Hematopoietic multipotent progenitor cell treated with erythropoietin and hydrocortisone succinate and interleukin-3 and kit ligand, for 4 days (in vitro differentiated cells): ENCODE measurements at regions not wholly inside any gene's neighbourhood (a gene's known extent, or its start where the extent isn't known, plus 50 kb on each side); places are given as distances from the start of the nearest gene placed in this dataset.
A peak's percentile ranks its signal among the peaks of the same experiment; 100 is the strongest.
"Not testable (repeated sequence)": the region's sequence is repeated elsewhere in the genome, so short reads cannot be mapped to it uniquely, and the experiment has no call there.

Experiments used
- DNase-seq: peaks from one replicate; pipeline ENCODE4 v3.0.0-alpha.2; 2015

- no peak for DNase-seq
Measured at GRCh38 chr11:106152013-106152412, 74.6 kb downstream of the AASDHPPT start.

GRCh38 chr11:106152824-106153223, 75.4 kb downstream of the AASDHPPT start:
- no peak for DNase-seq

DNA sequence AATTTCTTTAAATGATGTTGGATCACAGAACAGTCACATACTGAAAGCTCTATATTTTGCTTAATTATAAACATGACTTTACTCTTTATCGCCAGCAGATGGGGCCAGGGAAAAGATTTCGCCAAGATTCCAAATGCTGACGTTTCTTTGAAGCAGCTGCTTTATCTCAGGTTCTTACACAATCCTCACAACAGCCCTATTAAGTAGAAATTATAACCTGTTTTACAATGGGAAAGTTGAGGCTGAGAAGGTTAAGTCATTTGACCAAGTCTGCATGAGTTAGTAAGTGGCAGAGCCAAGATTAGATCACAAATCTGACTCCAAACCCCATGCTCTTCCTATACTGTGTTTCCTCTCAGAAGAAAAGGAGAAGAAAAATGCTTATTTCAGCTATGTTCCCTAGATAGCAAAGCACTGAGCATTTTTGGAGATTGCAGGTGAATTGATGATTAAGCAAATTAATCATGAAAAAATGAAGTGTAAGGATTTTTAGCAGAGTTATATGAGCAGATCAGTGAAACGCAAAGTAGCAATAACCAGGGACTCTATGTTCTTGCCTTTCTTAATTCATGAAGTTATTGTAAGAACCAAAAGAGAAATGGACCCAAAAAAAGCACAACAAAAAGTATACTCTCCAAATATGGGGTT, 79.0 kb downstream of the AASDHPPT start:
- peak; percentile 63 for DNase-seq

DNA sequence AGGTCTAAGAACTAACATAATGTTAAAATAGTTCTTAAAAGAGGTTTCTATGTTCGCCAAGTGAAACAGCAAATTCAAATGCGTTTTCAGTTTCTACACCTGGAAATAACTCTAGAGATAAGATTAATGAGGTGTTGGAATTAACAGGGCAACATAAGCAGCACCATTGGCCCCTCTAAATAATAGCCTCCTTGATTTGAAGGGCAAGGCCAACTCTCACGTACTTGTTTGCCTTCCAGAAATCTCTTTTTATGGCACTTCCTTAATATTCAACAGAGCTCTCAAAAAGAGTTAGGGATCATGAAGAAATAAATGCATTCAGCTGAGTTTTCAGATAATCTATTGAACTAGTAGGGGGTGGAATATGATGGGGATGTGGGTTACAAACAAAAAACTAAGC, 80.9 kb downstream of the AASDHPPT start:
- DNase-seq = no peak

DNA sequence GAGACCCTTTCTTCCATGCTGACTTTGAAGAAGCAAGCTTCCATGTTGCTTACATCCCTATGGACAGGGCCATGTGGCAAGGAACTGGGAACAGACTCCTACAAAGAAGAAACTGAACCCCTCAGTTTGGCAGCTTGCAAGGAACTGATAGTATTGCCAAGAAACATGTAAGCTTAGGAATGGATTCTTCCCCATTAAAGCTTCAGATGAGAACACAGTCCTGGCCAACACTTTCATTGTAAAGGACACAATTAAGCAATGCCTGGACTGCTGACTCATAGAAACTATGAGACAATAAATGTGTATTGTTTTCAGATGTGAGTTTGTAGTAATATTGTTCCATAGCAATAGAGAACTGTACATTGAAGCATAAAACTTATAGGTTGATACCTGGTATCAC, 82.4 kb downstream of the AASDHPPT start:
- DNase-seq = no peak

GRCh38 chr11:106160494-106160893, 83.0 kb downstream of the AASDHPPT start:
- no peak for DNase-seq

- DNase-seq = no peak
Measured at GRCh38 chr11:106161775-106162634, 84.5 kb downstream of the AASDHPPT start.

- DNase-seq = no peak
Measured at GRCh38 chr11:106167085-106167484, 89.6 kb downstream of the AASDHPPT start.

DNA sequence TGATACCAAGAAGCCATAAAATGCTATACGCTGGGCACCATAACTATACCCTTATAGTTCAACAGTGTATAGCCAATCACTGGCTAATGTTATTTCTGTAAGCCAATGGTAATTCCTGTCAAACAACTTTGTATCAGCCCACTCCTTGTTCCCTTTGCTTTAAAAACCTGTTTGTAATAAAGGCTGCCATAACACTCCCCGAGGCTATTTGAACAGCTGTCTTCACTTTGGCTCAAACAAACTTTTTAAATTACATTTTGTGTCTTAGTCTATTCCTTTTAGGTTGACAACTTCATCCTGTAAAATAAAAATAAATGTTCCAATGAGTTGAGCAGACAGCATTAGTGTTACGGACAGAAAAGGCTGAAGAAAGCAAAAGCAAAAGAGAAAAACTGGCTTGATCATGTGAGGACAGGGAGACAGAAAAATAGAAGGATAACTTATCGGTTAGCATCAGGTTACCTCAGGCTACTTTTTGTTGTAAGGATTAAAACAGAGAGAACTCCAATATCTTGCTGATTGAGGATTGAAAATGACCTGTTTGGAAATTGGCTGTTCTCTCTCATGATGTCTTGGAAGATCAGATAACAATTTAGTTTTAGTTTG, 95.0 kb downstream of the AASDHPPT start:
- no peak for DNase-seq

- DNase-seq = no peak
Measured at GRCh38 chr11:106173291-106173690, 95.8 kb downstream of the AASDHPPT start.

GRCh38 chr11:106174003-106174402, 96.5 kb downstream of the AASDHPPT start:
- DNase-seq = not testable (repeated sequence)

DNA sequence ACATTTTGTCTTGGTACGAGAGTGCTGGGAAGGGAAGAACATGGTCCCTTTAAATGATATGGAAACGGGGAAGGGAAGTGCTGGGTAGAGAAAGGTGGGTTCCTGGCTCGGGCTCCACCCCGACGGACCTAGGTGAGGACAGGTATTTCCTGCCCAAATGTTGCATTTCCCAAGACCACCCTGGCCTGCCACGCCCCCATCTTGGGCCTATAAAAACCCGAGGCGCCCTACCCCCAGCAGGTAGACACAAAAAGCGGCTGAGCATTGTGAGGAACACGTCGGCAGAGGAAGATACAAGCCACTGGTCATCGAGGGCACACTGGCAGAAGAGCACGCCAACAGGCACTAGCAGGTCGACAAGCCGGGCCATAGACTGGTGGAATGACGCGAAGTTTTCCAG, 99.4 kb downstream of the AASDHPPT start:
- DNase-seq = no peak

DNA sequence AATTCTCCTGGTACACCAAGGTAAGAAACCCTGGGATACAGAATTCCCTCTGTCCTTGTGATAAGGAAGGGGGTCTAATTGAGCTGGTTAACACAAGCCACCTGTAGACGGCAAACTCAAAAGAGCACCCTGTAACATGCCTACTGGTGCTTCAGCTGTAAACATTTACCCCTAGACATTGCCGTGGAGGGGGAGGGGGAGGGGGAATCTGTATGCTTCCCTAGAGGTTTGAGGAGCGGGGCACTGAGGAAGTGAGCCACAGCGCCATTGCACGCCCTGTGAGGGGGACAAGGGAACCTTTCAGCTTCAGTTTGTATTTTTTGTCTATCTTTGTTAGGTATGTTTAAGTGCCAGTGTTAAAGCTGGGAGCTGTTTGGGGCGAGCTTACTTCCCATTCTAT, 99.8 kb downstream of the AASDHPPT start:
- no peak for DNase-seq

DNA sequence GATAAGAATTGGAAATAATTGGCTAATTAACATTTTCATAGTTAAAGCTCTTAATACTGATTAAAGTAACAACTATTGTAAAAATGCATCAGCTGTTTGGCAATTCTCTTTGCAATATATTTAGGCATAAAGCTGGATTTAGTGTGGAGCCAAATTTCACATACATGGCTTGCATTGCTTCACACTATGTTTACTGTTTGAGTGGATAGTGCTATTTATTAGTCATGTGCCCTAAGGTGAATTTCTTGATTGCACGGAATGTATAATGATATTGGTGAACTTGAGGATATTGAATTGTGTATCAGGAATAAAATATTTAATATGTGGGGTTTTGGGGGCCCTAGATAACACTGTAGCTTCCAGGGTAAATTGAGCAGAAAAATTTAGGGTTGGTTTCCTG, 100.9 kb downstream of the AASDHPPT start:
- no peak for DNase-seq

DNA sequence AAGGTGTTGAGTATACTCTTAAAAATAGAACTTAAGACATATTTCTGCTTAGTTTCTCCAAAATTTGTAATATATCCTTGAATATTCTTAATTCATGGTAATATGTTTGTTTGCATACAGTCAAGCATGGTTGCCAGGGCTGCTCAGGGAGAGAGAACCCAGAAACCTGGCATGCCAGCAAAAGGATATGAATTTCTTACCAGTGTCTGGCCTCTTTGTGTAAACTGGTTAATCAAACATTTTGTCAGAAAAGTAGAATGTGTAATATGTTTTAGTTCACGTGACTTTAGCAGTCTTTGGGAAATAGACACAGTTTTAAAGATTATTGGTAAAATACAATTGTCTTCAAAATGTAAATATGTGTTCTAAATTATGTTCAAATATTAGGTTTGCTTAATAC, 101.6 kb downstream of the AASDHPPT start:
- DNase-seq = no peak

DNA sequence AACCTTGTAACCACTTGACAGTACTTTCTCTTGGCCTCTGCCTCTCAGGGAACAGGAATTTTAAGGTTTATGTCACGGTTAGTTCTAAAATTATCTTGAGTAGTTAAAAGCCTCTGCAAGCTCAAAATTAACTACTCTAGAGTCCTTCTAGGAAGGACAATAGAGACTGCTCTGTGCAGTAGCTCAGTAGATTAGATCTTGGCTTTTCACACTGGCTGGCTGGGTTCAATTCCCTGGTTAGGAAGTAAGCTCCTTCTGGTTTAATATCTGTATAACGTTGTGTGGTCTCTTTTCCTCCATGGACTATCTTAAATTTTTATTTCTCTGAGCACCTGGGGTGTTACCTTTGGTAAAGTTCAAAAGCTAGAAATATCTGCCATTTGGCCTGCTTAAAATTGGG, 109.2 kb downstream of the AASDHPPT start:
- DNase-seq = no peak

DNA sequence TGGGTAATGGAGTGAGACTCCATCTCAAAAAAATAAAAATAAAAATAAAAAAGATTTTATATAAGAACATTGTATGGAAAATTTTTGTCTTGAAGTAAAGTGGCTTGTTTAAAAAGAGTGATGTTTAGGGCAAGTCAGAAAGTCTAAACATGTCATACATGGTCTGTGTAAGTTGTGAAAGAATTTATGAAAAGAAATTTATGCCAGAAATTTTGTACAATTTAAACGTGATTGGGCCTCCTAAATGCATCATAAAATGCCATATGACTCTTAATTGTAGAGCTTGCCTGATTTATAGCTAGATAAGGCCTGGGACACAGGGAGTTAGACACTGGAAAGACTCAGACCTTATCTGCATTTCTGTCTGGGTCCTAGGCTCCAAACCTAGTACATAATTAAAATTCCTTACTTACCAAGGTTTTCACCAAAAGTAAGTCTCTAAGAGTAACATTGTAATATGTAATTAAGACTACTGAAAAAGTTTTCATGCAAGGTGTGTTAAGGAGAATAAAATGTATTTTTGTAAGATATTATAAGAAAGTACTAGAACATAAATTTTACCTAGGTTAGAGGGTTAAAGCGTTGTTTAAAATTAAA, 110.5 kb downstream of the AASDHPPT start:
- DNase-seq = no peak

DNA sequence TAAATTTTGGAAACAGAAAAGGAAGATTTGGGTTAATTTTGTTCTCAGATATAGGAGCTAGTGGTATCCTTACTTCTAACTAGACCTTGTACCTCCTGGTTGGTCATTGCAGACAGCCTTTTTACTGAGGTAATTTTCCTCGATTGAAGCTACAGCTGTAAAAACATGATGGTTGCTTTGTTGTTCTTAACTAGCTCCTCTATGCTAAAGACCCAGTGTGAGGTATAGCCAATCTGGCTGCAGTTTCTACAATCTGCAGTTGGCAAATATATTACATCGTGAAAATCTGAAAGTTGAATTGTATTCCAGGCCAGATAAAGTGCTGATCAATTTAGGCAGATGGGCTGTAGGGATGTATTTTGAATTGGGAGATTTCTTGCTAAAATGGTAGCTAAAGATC, 116.5 kb downstream of the AASDHPPT start:
- DNase-seq = no peak

GRCh38 chr11:106197438-106197837, 120.0 kb downstream of the AASDHPPT start:
- DNase-seq = no peak

DNA sequence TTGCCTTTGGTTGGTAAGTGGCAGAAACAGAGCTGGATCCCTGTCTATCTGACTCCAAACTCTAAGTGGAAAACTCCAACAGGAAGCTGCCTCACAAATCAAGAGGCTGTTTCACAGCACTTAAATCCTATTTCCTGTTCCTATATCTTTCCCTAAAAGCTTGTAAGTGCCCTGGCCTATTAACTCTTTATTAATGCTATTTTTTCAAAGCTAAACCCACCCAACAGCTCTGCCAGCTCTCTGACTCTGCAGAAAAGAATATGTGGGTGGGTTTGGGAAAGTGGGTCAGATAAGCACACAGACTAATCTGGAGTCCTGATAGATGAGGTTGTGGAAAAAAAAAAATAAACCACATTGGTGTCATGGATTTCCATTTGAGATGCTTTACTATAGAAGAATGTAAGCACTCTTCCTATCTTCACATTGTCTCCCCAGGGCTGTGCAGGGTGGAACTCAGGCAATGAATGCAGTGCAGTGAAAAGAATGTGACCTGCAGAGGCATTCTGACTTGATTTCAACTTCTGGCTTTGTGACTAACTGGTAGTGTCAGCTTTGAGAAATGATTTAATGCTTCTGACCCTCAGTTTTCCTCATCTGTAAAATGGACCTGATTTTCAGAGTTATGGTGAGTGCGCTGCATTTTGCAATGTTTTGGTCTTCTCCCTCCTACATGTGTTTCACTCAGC, 125.6 kb downstream of the AASDHPPT start:
- no peak for DNase-seq

DNA sequence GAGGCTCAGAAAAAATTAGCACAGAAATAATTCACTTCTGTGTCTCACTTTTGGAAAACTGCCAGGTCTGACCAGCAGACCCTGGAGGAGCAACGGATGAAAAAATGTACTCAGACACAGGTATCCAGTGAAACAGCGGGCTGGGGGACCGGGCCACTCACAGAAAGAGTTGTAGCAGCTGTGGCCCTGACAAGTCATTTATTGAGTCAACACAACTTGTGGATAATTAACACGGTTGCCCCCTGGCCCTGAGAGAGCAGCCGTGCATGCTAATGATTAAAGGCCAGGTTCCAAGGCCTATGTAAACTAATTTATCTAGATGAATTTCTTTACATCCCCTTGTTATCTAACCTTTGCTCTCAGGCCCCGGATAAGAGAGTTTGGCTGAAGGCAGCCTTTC, 131.3 kb downstream of the AASDHPPT start:
- no peak for DNase-seq

DNA sequence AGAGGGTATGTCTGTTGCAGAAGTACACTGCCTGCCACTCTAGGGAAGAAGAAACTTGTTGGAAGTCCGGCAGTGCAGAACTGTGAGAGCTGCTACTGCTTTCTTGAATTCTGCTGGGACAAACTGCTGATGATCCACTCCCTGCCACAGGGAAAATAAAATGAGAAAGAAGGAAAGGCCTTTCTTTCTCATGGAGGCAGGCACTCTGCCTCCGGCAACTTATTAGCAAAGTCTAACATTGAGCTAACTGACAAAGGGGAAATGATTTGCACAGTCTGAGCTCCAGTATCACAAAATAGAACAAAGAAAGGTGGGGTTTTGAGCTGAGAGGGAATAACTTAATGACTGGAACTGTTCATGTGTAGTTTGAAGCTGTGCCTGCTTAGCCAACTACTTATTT, 134.6 kb downstream of the AASDHPPT start:
- DNase-seq = no peak

DNA sequence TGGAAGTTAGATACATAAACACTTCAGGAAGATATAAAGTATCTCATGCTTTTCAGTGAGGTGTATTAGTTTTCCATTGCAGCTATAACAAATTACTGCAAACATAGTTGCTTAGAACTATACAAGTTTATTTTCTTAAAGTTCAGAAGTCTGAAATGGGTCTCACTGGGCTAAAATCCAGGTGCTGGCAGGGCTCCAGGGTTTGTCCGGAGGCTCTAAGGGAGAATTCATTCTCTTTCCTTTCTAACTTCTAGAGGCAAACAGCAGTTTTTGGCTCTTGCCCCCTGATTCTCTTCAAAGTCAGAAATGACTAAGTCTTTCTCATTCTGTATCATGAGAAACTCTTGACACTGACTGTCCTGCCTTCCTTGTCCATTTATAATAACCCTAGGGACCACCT, 138.8 kb downstream of the AASDHPPT start:
- no peak for DNase-seq
